Dedifferentiated amniotic fluid mesenchymal stem cell (primary cell): ENCODE measurements at regions not wholly inside any gene's neighbourhood (a gene's known extent, or its start where the extent isn't known, plus 50 kb on each side); places are given as distances from the start of the nearest gene placed in this dataset.
"Not testable (repeated sequence)": the region's sequence is repeated elsewhere in the genome, so short reads cannot be mapped to it uniquely, and the experiment has no call there.

ENCODE experiments used
- DNase-seq: peaks from one replicate; pipeline ENCODE4 v3.0.0-alpha.2; 2016; ENCODE audit errors: extremely low spot score

DNA sequence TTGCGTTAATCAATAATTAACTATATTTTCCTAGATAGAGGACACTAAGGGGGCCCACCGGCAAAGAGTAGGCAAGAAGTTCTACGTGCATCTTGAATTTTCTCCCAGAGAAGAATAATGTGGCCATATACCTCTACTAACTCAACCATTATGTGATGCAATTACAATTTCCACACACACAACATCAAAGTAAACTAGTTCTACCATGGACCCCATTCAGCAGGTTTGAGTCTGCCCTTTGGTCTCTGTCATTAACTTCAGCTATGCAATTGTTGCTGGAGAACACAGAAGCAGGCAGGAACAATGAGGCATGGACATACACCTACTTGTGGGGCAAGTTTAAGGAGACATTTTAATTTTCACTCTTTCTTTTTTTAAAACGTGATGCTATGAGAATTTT is 705.9 kb downstream of the PDCD6IP start:
- DNase-seq, result no peak

DNA sequence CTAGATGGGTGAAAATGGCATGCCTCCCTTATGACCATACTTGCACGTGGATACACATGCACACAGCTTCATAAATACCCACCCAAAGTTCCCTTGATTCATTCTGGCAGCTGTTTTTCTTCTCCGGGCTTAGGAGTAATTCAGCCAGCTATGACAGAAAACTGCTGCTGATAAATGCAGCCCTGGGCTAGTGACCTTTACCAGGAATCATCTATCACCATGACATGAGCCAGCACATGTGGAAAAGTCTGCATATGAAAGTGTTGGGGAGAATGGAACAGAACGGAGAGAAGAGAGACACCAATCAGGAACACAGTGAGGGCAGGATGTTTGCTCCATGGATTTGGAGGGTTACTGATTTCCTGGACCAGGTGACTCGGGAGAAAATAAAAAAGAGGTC is 706.3 kb downstream of the PDCD6IP start:
- no peak for DNase-seq

DNA sequence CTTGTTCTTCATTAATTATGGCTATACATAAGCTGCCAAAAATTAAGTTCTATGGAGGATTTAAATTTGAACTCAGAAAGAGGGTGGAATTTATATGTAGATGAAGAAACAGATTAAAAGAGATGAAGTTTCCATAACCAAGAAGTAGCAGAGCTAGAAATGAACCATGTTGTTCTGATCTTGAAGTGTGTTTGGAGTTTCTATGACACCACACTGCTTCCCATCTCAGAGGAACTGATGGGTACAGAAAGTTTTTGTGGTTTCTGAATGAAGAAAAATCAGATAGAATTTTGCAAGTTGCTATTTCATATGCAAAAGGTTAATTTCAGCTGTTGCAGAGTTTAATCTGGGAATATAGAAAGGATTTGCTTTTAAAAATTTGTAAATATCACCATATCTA is 710.3 kb downstream of the PDCD6IP start:
- DNase-seq, result no peak

DNA sequence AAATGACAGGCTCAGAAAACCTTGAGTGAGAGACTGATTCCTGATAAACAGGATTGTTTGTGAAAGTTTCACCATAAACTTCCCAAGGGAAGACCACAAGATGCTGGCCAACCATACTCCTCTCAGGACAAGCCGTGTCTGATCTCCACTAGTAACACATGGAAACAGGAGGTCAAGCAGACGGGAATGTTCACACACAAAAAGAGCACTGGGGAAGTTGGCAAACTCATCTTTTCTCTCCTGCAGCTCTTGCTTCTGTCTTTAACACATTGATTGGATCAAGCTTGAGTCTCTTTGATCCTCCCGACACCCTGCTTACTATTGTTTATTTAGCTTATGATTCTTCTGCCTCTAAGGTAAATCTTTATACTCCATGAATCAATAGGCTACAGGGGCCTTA is 713.5 kb downstream of the PDCD6IP start:
- no peak for DNase-seq

DNA sequence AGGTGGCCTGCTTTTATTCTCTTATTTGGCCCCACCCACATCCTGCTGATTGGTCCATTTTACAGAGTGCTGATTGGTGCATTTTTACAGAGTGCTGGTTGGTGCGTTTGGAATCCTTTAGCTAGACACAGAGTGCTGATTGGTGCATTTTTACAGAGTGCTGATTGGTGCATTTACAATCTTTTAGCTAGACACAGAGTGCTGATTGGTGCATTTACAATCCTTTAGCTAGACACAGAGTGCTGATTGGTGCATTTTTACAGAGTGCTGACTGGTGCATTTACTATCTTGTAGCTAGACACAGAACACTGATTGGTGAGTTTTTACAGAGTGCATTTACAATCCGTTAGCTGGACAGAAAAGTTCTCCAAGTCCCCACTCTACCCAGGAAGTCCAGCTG is 720.6 kb downstream of the PDCD6IP start:
- not testable (repeated sequence) for DNase-seq

DNA sequence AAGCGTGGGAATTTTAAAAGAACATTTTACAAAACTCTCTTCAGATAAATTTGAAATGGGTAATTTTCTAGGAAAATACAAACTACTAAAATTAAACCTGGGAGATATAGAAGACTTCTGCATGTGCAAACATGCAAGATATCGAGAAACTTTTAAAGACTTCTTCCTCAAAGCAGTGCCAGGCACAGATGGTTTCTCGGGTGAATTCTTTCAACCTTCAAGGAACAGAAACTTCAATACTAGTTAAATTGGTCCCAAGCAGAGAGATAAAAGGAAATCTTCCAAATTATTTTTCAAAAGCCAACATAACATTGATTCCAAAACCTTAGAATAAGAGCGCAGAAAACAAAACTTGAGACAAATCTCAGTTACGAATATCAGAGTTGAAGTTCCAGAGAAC is 732.7 kb downstream of the PDCD6IP start:
- no peak for DNase-seq

DNA sequence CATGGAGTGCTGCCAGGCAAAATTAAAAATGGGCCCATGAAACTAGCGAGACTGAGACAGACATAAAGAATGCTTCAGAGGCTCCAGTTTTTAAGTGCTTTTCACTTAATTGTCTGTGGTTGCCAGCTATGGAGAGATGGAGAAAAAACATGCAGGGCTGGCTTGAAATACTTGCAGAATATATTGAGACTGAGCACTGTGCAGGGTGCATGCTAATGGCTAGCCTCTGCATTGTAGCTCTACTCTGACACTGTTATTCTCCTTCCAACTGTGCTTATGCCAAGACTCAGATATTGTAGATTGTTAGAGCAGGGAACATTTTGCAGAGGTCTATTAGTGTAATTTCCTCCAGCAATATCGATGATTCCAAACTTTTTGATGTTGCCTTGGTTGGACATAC is 735.0 kb downstream of the PDCD6IP start:
- DNase-seq, result no peak

DNA sequence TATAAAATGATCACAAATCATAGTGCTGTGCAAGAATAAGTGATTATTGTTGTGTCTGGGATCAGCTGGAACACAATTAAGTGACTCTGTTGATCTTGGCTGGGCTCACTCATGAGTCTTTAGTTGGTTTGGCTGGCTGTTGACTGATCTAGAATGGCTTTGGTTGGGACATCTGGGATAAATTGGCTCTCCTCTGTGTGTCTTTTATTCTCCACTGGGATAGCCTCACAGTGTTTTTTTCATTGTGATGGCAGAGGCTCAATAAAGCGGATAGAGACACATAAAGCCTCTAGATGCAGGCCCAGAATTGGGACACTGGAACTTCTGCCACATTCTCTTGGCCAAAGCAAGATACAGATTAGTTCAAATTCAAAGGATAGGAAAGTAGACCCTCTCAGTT is 735.6 kb downstream of the PDCD6IP start:
- no peak for DNase-seq

DNA sequence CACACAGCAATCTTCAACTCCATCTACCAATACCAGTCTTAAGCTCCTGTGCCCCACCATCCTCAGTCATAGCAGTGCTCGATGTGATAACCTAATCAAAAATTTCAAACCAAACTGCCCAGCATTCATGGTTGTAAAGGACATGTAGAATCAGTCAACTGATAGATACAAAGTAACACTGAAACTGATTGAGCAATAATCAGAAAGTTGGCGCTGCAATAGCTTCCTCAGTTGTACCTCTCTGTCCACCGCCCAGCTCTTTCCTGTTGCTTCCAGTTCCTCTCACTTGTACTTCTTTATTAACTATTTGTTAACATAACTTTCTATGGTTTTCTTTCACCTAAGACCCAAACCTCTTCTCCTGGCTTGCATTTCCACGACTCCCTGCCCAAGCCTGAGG is 745.7 kb downstream of the PDCD6IP start:
- no peak for DNase-seq

DNA sequence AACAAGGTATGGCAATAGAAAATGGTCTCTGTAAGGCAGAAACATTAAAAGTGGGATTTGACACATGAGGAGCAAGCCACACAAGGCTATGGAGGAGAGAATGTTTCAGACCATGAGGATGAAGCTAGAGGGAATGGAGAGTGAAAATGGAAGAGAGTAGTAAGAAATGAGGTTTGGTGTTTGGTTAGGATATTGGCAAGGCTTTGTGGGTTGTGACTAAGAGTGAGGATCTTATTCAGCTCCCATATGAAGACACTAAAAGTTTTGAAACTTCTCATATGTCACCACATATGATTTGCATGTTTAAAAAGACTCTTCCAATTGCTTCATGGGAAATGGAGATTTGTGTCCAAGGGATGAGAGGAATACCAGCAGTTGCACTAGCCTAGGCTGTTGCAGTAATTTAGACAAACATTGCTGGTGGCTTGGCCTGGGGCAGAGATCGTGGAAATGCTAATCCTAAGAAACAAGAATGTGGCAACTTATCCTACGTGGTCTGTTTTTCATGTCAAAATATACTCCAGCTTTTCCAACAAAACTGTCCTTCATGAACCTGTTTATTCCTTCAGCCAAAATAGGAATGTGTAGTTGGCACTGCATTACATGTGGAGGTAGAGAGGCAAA is 749.0 kb downstream of the PDCD6IP start:
- no peak for DNase-seq

DNA sequence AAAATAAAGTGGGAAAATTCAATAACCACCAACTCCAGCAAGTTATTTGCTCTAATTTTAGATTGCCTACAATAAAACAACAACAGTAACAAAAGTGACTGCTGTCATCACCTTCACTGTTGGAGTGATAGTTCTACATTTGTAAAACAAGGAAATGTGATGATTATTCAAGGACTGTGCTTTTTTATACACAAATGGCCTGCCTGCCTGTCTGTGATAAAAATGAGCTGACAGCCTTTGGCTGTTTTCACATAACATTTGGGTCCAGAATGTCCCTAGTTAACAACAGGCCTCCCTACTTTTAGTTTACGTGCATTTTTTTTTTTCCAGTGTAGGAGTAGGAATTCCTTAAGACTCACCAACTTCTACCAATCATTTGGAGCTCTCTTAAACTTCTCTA is 768.8 kb downstream of the PDCD6IP start:
- no peak for DNase-seq

DNA sequence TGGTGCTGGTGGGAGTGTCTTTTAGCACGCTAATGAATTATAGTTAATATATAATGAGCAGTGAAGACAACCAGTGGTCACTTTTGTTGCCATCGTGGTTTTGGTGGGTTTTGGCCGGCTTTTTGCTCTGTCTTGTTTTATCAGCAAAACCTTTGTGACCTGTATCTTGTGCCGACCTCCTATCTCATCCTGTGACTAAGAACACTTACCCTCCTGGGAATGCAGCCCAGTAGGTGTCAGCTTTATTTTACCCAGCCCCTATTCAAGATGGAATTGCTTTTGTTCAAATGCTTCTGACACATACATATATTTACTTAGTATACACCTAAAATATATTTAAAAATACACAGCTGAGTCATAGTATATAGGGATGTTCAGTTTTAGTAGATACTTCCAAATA is 770.3 kb downstream of the PDCD6IP start:
- no peak for DNase-seq

DNA sequence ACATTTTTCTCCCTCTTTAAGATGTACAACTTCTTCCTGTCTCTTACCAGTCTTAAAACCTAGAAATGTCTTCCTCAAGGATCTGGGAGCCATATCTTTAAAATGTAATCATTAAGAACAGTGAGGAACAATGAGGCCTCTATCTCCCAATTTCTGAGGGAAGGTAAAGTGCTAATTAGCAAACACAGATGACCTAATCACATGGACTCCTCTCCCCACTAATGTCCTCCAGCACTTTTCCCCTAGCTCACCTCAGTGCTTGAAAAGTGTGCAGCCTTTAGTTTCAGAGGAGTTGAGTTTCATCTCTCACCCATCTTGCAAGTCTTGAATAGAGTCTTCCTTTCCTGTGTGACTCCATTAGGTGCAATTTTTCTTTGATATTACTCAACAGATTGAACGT is 771.0 kb downstream of the PDCD6IP start:
- DNase-seq, result no peak

DNA sequence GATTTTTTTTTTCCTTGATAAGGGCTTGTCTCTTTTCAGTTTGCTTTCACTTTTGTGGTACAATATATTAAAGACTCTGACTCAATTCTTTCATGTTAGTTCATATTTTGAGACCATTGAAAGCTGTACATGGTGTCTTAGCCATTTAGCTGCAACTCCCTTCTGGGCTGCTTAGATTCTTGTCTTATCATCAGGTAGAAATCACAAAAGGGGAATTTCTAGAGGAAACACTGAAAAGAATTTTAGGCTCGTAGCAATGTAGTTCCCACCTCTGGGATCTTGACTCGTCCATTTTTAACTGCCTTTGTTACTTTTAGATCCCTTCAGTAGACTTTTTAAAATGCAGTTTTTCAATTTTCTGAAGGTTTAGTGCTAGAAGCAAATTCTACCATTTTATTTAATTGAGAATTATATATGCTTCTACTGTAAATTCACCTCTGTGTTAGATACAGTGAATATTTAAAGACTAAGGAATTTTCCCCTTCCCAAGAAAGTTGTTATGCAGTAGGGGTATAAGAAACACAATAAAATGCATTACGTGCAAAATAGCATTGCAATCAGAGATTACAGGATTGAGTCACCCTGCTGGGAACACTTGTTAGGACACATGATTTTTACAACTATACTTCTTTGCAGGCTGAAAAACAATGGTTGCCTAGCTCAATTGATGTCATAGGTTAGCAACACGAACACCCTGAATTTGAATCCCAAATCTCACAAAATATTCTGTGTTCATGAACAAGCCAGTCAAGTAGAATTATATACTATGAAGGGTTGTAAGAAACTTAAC is 772.7 kb downstream of the PDCD6IP start:
- peak; percentile 18 for DNase-seq

DNA sequence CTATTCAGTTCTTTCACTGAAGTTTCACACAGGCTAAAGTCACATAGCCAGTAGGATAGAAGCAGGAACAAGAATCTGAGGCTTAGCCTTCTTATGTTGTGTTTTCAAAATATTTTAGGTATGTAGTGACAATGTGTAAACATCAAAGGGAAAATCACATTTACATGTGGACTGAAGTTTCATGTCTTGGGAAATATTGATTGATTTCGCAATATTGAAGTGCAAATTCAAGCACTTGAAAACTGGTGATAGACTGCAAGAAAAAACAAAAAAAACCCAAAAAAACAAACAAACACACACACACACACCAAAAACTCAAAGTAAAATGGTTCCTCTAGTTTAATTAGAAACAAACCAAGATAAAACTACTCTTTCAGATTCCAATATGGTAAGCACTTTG is 773.3 kb downstream of the PDCD6IP start:
- no peak for DNase-seq

DNA sequence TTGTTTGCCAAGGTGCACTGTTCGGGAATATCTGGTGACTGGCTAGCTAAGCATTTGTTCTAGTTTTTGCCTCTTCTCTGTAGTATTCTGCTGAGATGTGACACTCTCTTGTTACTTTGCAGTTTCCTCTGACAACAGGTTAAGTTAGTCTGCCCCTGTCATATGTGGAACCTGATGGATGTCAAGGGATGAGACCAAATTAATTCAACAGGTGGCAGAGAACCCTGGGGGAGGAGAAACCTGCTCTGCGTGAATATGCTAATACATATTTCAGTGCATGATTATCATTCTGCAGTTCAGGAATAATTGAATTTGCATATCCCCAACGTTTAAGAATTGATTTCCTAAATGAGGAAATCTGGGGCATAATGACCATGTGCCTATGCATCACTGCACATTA is 777.3 kb downstream of the PDCD6IP start:
- no peak for DNase-seq

DNA sequence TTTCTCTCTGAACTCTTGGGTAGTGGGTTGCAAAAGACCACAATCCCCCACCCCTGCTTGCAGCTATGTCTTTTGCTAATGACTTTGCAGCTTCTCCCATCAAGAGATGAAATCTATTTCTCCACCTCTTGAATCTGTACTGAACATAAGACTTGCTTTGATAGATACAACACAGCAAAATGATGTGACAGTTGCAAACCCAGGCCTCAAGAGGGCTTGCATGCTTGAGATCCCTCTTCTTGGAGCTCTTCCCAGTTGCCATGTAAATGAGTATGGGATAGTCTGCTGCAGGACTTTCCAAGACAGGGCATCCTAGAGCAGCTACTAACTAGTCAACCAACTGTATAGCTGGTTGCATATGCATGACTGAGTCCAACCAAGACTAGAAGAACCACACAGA is 783.6 kb downstream of the PDCD6IP start:
- no peak for DNase-seq

DNA sequence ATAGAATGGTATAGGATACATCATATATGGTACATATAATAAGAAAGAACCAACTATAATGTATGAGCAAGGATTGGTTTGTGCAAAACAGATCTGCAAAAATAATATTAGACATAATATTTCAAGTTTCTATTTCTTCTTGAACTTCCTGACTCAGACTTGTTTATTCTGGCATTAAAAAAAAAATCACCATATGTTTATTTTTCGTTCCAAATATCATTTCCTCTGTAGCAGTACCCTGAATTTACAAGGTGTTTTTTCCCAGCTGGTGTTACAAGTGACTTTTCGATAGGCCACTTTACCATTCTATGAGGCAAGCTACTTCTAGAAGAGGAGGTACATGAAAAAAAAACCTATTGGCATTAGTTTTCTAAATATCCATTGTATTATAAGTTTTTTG is 785.0 kb downstream of the PDCD6IP start:
- no peak for DNase-seq

DNA sequence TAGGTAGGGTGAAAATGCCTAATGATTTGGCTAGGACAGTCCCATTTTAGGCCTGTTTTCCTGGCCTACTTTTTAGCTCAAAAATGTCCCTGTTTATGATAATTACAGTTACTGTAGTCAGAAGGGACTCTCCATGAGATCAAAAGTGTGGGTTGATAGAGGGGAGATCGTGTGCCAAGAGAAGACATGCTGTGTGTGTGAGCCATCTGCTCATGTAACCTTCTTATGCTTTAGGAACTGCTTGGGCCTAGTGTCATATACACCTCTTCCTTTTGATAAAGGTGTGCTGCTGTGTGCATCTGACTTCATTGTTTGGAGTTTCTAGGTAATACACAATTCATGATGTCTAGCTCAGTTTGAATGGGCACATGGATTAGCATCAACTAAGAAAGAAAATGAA is 786.5 kb downstream of the PDCD6IP start:
- no peak for DNase-seq

DNA sequence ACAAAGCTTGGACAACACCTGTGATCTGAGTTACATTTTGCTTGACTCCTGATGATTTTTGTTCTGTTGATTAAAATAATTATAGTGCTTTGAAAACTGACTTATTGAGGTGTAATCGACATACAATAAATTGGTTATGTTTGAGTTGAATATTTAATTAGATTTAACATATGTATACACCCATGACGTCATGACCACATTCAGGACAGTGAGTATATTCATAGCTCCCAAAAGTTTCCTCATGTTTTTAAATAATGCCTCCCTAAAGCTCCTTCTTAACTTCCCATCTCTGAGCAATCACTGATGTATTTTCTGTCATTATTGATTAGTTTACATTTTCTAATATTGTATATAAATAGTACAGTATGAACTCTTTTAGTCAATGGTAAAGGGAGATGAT is 801.2 kb downstream of the PDCD6IP start:
- no peak for DNase-seq

DNA sequence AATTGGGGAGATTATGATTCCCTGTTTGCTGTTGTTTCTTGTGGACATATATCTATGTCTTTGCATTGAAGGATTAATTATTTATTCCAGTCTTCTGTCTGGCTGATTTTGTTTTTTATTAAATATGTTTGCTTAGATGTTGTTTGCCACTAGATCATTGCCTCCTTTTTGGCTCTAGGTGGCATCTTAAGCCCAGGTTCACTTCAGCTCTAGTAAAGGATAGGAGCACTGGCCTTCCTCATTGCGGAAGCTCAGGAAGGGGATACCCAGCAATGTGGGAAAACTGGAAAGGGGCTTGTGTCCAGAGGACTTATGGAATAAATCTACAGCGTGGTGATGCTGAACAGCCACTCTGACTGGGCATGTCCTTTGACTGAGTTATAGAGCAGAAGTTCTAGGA is 821.6 kb downstream of the PDCD6IP start:
- DNase-seq, result no peak

DNA sequence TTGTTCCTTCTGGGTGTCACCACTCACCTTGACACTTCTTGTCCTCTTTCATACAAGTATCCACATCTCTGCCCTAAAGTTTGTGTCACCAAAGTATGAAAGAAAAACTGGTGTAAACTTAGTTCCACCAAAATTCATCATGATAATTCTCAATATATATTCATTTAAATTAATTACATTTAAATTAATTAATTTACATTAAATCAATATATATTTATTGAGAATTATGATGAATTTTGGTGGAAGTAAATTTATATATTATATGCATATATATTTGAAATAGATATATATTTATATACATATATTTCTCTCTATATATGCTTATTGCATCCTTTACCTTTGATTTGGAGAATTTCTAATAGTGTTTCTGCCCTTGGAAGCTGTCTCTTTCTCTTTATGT is 828.3 kb downstream of the PDCD6IP start:
- DNase-seq, result no peak

DNA sequence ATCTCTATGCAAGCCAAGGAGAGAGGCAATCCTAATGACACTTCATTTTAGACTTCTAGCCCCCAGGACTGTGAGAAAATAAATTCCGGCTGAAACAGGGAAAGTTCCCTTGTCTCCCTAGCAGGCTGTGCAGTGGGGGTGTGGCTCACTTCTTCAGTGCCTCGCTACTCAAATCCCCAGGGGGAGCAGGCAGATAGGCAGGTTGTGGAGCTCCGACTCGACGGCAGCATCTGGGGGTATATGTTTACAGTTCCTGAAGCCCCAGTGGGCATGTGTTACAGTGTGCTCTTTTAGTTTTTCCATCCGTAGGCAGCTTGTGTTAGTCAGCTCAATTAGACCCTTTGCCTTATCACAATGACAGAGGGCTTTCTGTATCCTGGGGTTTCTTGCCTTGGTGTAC is 836.5 kb downstream of the PDCD6IP start:
- DNase-seq, result no peak

DNA sequence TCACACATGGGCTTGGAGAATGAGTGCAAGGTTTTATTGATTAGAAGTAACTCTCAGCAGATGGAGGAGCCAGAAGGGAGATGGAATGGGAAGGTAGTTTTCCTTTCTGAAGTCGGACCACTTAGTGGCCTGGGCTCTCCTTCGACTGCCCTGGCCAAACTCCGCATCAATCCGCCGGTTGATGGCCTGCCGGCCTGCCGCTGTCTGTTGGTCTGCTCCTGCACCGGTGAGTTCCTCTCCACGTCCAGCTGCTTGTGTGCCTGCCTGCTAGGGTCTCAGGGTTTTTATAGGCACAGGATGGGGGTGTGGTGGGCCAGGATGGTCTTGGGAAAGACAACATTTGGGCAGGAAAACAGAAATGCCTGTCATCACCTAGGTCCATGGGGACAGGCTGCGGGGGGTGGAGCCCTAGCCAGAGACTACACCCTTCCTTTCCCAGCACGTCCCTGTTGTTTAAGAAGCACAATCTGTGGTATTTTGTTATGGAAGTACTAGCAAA is 837.0 kb downstream of the PDCD6IP start:
- DNase-seq, result no peak
